ENCODE measurements at regions not wholly inside any gene's neighbourhood (a gene's known extent, or its start where the extent isn't known, plus 50 kb on each side); places are given as distances from the start of the nearest gene placed in this dataset.

DNA sequence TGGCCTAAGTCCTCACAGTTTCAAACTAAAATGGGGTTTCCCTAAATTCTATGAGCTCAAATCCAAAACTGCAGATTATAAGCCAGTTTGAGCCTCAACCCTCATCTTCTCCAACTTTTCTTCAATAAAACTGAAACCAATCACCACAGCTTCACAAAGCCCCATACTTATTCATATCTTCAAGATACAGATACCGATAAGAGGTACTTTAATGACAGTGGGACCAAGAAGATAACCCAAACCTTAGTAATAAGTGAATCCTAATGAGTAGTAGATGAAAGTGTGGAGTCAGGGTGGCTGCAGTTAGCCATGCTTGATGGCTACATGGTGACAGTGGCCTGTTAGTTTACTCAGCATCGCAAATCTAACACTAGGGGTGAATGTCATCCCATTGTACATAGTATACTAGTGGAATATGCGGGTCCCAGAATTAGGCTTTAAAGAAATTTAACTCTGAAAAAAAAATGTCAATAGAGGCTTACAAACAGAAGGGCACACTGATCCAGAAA, 395.8 kb upstream of the PHF14 start:
- CTCF ChIA-PET, result no interaction called here
- POLR2A ChIA-PET, result no interaction called here
- H3K4me3 Mint-ChIP-seq, result no peak overlapping the region
- no peak for DNase-seq (ENCODE audit: low spot score)
- H3K4me1 Mint-ChIP-seq, result no peaks in the 10 kb centered on the region
- H3K36me3 Mint-ChIP-seq, result no peaks in the 10 kb centered on the region
- no peak for TF ChIP-seq JUN (CRISPR knock-in tag; IDR thresholded peaks at IDR 0.05)
- TF ChIP-seq ZNF671 (CRISPR knock-in tag; IDR thresholded peaks at IDR 0.05), result no peak
- TF ChIP-seq IRF2 (CRISPR knock-in tag; IDR thresholded peaks at IDR 0.05; ENCODE audit: borderline replicate concordance, low read depth), result no peak
- no peak for TF ChIP-seq ZNF281 (CRISPR knock-in tag; IDR thresholded peaks at IDR 0.05)
- no peak for TF ChIP-seq PRDM15 (CRISPR knock-in tag; IDR thresholded peaks at IDR 0.05)
- TF ChIP-seq ZNF396 (CRISPR knock-in tag; IDR thresholded peaks at IDR 0.05; ENCODE audit: borderline replicate concordance), result no peak
- TF ChIP-seq HMGA2 (CRISPR knock-in tag; IDR thresholded peaks at IDR 0.05), result no peak
- TF ChIP-seq MYBL2 (CRISPR knock-in tag; IDR thresholded peaks at IDR 0.05), result no peak
- TF ChIP-seq TCF7 (CRISPR knock-in tag; IDR thresholded peaks at IDR 0.05; ENCODE audit: low read depth), result no peak
- no peak for TF ChIP-seq OVOL2 (CRISPR knock-in tag; IDR thresholded peaks at IDR 0.05; ENCODE audit: borderline replicate concordance)
- no peak for TF ChIP-seq ZNF532 (CRISPR knock-in tag; IDR thresholded peaks at IDR 0.05; ENCODE audit: borderline replicate concordance)
- TF ChIP-seq ZNF232 (CRISPR knock-in tag; IDR thresholded peaks at IDR 0.05), result no peak
- TF ChIP-seq, protein P1, sequence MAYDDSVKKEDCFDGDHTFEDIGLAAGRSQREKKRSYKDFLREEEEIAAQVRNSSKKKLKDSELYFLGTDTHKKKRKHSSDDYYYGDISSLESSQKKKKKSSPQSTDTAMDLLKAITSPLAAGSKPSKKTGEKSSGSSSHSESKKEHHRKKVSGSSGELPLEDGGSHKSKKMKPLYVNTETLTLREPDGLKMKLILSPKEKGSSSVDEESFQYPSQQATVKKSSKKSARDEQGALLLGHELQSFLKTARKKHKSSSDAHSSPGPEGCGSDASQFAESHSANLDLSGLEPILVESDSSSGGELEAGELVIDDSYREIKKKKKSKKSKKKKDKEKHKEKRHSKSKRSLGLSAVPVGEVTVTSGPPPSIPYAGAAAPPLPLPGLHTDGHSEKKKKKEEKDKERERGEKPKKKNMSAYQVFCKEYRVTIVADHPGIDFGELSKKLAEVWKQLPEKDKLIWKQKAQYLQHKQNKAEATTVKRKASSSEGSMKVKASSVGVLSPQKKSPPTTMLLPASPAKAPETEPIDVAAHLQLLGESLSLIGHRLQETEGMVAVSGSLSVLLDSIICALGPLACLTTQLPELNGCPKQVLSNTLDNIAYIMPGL (CRISPR knock-in tag; IDR thresholded peaks at IDR 0.05), result no peak
- no peaks in the 10 kb centered on the region for H3K27me3 Mint-ChIP-seq (ENCODE audit: low read depth)
- H3K27ac Mint-ChIP-seq, result no peak overlapping the region
- H3K9me3 Mint-ChIP-seq, result no peaks in the 10 kb centered on the region
- ATAC-seq, result no peak

- ChIA-PET CTCF (no interaction called here), POLR2A (no interaction called here)
- no peaks in the 10 kb centered on the region for H3K27me3 Mint-ChIP-seq (ENCODE audit: low read depth)
- no peaks in the 10 kb centered on the region for H3K9me3 Mint-ChIP-seq
- DNase-seq (ENCODE audit: low spot score) (no peak), ATAC-seq (peak; percentile 74)
- no peaks in the 10 kb centered on the region for H3K4me1 Mint-ChIP-seq
- no peak overlapping the region for H3K4me3 Mint-ChIP-seq
- no peak for TF ChIP-seq MYBL2 (CRISPR knock-in tag; IDR thresholded peaks at IDR 0.05)
- no peak for TF ChIP-seq SOX15 (CRISPR knock-in tag; IDR thresholded peaks at IDR 0.05)
- no peak for TF ChIP-seq SMAD3 (CRISPR knock-in tag; IDR thresholded peaks at IDR 0.05; ENCODE audit: borderline replicate concordance)
- TF ChIP-seq ZNF138 (CRISPR knock-in tag; conservative IDR thresholded peaks at IDR 0.05), result no peak
- no peak overlapping the region for H3K27ac Mint-ChIP-seq
- H3K36me3 Mint-ChIP-seq, result no peaks in the 10 kb centered on the region
These were observed 394.1 kb upstream of the PHF14 start for GRCh38 chr7:10579561-10579960.

Data from WTC11 (cell line).